Ishikawa (cell line): ENCODE measurements at regions not wholly inside any gene's neighbourhood (a gene's known extent, or its start where the extent isn't known, plus 50 kb on each side); places are given as distances from the start of the nearest gene placed in this dataset.

Experiments
- CEBPB ChIP-seq: IDR thresholded peaks from 2 replicates; pipeline ENCODE4 v1.6.1; 2012
- CREB1 ChIP-seq: IDR thresholded peaks from 2 replicates; pipeline ENCODE4 v1.6.1; 2012; ENCODE audit warnings: low read depth
- EGR1 ChIP-seq: IDR thresholded peaks from 2 replicates; pipeline ENCODE4 v1.6.1; 2012
- EP300 ChIP-seq: IDR thresholded peaks from 2 replicates; pipeline ENCODE4 v1.6.1; 2012; ENCODE audit warnings: borderline replicate concordance
- FOXM1 ChIP-seq: IDR thresholded peaks from 2 replicates; pipeline ENCODE4 v1.6.1; 2012; ENCODE audit warnings: low read depth, borderline replicate concordance
- MAX ChIP-seq: IDR thresholded peaks from 2 replicates; pipeline ENCODE4 v1.6.1; 2012
- NFIC ChIP-seq: IDR thresholded peaks from 2 replicates; pipeline ENCODE4 v1.6.1; 2012
- RAD21 ChIP-seq: IDR thresholded peaks from 2 replicates; pipeline ENCODE4 v1.6.1; 2012; ENCODE audit warnings: low read depth
- REST ChIP-seq: IDR thresholded peaks from 2 replicates; pipeline ENCODE4 v1.6.1; 2012; ENCODE audit warnings: low read depth, mild to moderate bottlenecking
- TAF1 ChIP-seq: IDR thresholded peaks from 2 replicates; pipeline ENCODE4 v1.6.1; 2012; ENCODE audit warnings: low read depth, mild to moderate bottlenecking
- TCF12 ChIP-seq: IDR thresholded peaks from 2 replicates; pipeline ENCODE4 v1.6.1; 2012; ENCODE audit warnings: low read depth
- TEAD4 ChIP-seq: IDR thresholded peaks from 2 replicates; pipeline ENCODE4 v1.6.1; 2012
- YY1 ChIP-seq: IDR thresholded peaks from 2 replicates; pipeline ENCODE4 v1.6.1; 2012; ENCODE audit warnings: low read depth
- ZBTB7A ChIP-seq: IDR thresholded peaks from 2 replicates; pipeline ENCODE4 v1.6.1; 2012; ENCODE audit warnings: low read depth
- TF ChIP-seq, protein P1 (sequence below): IDR thresholded peaks from 2 replicates; pipeline ENCODE4 v1.6.1; 2012

DNA sequence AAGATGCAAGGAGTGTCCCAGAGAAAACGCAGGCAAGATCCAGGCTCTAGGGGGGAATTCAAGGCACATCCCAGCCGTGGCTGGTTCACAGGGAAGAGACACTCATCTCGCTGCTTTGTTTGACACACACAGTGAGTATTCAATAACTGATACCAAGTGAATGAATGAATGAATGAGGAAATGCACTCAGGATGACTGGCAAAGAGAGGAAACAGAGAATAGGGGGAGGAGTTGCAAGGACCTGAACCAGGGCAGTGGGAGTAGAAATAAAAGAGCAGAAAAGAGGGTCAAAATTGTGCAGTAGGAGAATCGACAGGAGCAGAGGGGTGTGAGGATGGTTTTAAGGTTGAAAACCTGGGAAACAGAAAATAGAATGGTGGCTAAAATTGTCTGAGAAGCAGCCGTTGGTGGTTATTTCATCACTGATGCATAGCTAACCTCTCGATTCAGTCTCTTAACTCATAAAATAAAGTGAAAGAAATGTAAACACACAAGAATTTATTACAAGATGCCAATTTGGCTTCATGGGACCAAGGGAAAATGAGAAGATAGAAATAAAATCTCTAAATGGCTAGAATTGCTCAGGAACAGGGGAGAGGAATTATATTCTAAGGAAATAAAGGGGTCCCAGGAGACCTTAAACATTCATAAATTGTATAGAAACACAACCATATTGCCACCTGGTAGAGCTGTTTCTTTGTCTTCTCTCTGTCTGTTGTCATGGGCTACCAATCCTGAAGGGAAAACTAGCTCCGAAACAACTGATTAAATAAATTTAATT, 63.9 kb upstream of the PHLPP1 start:
- TF ChIP-seq CEBPB (no peak), CREB1 (no peak), ZBTB7A (no peak), TEAD4 (no peak), TCF12 (no peak), REST (no peak), FOXM1 (no peak), EP300 (no peak), YY1 (no peak), MAX (no peak), RAD21 (no peak), TAF1 (no peak), NFIC (no peak), EGR1 (no peak)
- TF ChIP-seq, protein P1, sequence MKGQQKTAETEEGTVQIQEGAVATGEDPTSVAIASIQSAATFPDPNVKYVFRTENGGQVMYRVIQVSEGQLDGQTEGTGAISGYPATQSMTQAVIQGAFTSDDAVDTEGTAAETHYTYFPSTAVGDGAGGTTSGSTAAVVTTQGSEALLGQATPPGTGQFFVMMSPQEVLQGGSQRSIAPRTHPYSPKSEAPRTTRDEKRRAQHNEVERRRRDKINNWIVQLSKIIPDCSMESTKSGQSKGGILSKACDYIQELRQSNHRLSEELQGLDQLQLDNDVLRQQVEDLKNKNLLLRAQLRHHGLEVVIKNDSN, result no peak

DNA sequence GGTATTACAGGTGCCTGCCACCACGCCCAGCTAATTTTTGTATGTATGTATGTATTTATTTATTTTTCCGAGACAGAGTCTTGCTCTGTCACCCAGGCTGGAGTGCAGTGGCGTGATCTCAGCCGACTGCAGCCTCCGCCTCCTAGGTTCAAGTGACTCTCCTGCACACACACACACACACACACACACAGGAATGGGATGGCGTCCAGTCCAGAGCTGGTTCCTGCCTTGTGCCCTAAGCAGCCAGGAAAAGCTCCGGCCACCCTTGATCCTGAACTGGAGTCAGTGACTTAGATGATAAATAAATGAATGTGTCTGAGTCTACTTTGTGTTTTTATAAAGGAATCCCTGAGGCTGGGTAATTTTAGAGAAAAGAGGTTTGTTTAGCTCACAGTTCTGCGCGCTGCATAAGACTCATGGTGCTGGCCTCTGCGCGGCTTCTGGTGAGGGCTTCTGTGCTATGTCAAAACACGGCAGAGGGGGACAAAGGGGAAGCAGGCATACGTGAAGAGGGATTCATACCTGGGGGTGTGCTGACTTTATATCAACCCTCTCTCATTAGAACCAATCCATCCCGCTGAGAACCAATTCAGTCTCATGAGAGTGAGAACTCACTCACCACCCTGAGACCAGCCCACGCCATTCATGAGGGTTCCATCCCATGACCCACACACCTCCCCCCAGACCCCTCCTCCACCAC, 59.7 kb upstream of the PHLPP1 start:
- TF ChIP-seq REST, result no peak
- no peak for TF ChIP-seq MAX
- TF ChIP-seq EGR1, result no peak
- no peak for TF ChIP-seq NFIC
- TF ChIP-seq, protein P1, result no peak
- no peak for TF ChIP-seq CEBPB
- TF ChIP-seq EP300, result no peak
- TF ChIP-seq ZBTB7A, result no peak

- TF ChIP-seq, protein P1, result peak; percentile 61
- no peak for TF ChIP-seq YY1
Measured at GRCh38 chr18:62658028-62658427, 57.3 kb upstream of the PHLPP1 start.

DNA sequence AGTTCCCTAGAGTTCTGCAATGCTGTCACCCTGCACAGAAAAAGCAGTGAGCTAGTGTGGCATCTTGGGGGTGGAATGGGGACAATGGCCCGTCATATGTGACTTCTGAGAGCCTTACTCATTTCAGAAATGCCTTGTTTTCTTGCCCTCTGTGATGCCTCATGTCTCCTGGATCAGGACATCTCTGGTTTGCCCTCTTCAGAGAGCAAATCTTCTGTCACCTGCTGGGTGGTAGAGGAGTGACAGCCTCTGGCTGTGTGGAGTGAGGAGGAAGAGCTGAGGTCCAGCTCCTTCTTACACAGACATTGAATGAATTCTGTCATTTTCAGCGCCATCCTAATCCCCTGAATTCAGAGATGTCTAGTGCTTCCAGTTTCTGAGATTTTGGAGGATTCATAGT, 55.6 kb upstream of the PHLPP1 start:
- TF ChIP-seq RAD21 (no peak), FOXM1 (no peak), ZBTB7A (no peak), TEAD4 (no peak), EGR1 (no peak), CEBPB (no peak), CREB1 (no peak), REST (no peak), MAX (no peak), TCF12 (no peak), EP300 (no peak)
